ENCODE measurements at regions not wholly inside any gene's neighbourhood (a gene's known extent, or its start where the extent isn't known, plus 50 kb on each side); places are given as distances from the start of the nearest gene placed in this dataset.

DNA sequence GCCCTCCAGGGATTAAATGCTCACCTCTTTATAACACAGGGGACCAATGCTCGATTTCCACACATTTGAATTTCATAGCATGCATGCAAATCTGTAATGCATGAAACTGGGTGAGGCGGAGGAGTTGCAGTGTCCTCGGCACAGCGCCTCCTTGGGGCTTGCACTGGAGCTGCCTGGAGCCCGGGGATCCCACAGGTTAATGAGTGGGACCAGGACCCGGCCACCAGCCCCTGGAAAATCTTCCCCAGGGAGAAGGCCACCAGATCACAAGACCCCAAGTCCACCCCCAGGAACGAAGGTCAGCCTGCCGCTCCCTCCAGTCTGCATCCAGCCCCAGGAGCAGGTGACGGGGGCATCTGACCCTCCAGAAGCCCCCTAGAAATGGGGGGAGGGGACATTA lies 119.1 kb downstream of the MN1 start:
- DNase-seq = no peak

DNA sequence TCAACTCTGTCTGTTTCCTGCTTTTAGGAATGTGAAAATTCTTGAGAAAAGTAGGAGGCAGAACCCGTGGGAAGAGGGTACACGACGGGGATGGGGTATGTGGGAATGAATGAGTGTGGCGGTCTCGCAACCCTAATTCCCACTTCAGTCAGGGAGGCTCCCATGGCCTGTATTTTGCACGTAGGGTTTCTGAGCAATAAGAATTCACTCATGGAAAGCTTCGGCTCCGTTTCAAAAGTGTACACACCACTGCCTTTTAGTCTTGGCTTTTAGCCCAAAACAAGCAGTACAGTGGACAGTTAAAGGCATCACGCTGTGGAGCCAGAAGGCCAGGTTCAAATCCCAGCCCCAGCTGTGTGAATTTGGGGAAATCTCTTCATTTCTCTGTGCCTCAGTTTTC lies 116.7 kb downstream of the MN1 start:
- no peak for DNase-seq

DNA sequence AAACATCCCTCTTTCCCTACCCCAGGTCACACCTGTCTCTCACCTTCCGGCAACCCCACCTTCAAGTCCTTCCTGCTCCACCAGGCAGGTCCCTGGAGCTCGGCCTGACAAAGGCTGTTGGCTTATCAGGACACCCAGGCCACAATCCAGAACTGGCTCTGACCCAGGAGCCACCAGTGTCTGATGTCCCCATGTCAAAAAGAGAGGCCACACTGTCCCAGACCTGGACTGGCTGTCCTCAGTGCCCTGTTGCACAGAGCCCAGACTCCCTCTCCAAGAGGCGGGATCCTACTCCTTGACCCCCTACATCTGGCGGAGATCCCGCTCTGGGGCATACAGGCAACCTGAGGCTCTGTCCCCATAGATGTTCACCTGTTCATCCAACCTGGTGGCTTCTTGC lies 116.0 kb downstream of the MN1 start:
- DNase-seq = no peak

DNA sequence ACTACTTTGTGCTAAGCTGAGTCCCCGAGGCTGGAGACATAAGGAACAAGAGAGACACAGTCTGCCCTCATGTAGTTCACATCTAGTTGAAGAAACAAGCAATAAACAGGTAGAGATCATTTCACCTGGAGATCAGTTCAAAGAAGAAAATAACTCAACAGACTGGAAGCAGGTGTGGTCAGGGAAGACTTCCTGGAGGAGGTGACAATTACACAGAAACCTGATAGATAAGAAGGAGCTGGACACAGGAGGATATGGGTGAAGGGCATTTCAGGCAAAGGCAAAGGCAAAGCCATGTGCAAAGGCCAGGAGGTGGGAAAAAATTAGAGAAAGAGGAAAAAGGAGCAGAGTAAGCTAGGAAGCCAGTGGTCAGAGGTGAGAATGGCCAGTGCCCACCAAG lies 115.6 kb downstream of the MN1 start:
- no peak for DNase-seq

DNA sequence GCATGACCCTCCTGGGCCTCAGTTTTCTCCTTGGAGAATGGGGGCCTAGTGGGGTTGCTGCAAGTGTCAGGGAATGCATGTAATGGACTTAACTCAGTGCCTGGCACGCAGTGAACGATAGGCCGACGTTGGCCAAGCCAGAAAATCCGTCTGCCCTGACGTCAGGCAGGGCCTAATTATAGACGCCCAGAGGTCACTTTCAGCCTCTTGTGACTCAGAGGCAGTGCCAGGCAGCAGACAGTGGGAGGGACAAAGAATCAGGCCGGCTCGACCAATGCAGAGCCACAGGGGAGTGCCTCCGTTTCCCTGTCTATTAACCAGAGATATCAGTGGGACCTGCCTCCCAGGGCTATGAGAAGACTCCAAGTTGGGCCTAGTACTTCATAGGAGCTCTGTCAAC lies 115.0 kb downstream of the MN1 start:
- DNase-seq = no peak

DNA sequence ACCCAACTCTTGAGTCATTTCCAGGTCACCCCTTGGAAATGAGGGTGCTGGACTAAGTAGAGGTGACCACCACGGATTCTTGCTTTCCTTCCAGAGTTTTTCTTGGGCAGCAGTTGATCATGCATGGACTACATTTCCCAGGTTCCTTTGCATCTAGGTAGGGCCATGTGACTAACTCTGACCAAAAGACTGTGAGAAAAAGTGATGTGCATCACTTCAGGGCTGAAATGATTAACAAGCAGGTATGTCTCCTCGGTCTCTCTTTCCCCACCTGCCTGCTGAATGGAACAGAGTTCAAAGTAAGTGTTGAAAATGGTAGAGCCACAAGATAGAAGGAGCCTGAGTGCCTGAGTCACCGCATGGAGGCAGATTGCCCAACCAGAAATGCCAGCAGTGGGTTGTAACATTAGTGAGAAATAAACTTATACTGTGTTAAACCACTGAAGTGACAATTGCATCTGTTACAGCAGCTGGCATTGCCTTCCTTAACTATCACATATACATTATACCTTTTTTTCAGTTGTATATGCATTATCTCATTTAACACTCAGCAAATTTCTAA lies 113.5 kb downstream of the MN1 start:
- no peak for DNase-seq

DNA sequence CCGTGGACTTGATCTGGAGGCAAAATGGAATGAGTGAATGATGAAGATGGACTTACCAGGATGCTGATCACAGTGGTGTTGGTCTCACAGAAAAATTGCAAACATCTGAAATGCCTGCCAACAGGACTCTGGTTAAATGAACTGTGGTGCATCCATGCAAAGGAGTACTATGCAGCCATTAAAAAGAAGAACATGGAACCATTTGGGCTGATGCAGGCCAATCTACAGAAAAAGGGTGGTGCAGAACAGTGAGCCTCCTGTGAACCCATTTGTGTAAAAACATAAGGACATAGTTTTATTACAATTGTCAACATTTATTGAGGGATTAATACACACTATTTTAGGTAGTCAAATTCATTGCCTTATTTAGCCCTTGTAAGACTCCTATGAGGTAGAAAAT lies 111.9 kb downstream of the MN1 start:
- no peak for DNase-seq

DNA sequence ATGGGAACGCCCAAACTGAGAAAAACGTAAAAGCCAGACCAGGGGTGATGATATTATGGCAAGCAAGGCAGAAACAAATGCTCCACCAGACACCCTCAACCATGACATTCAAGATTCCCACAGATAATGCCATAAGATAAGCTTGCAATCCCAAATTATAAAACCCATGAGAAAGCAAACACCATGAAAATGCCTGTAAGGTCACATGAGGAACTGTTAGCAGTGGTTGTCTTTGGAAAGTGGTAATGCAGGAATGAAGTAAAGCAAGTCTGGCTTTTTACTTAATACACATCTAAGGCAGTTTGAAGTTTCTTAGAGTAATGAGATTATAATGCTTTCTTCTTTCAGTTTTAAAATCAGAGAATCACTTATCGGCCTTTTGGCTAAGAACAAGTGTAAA lies 111.0 kb downstream of the MN1 start:
- DNase-seq = no peak

DNA sequence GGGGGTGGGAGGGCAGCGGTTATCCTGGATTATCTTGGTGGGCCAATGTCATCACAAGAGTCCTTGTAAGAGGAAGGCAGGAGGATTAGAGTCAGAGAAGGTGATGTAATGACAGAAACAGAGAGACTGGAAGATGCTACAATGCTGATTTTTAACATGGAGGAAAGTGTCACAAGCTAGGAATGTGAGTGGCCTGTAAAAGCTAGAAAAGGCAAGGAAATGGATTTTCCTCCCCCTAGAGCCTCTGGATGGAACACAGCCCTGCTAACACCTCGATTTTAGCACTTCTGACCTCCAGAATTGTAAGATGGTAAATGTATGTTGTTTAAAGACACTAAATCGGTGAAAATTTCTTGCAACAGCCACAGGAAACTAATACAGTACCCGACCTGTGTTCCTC lies 109.3 kb downstream of the MN1 start:
- DNase-seq = no peak

DNA sequence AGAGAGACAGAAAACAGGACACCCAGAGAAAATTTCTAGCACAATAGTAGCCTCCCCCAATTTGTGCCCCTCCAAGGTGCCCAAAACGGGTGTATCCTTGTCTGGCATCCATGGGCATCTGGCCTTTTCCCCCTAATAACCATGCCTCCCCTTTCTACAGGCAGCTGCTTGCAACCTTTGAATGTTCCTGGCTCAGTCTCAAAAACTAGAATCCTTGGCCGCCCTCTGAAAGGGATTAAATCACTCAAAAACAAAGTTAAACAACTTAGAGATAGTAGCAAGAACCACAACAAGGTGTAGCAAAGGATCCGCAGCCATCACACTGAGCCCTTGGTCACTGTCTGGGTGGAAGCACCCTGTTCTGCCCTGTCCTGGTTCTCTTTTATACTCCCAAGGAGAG lies 105.6 kb downstream of the MN1 start:
- DNase-seq = no peak

DNA sequence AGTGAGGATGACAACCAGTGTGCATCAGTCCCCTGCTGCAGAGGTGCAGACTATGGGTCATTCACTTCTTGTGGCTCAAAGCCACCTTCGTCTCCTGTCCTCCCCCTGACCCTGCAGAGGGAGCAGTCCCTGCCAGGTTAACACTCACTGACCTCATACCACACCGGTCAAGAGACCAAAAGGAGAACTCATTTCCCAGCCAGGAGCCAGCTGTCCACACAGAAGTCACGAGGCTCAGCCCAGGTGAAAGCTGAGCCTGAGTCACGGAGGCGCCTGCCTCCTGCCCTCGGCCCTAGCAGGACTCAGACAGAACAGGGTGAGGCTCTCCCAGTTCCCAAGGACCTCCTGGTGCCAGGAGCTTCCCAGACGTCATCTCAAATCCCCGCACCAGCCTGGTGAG lies 103.7 kb downstream of the MN1 start:
- no peak for DNase-seq

All from NK-92 treated with Interleukin-12 subunit alpha and Interleukin-12 subunit beta, amount 100 ng/mL, for 24 hours (cell line).